ENCODE measurements at regions not wholly inside any gene's neighbourhood (a gene's known extent, or its start where the extent isn't known, plus 50 kb on each side); places are given as distances from the start of the nearest gene placed in this dataset.

DNA sequence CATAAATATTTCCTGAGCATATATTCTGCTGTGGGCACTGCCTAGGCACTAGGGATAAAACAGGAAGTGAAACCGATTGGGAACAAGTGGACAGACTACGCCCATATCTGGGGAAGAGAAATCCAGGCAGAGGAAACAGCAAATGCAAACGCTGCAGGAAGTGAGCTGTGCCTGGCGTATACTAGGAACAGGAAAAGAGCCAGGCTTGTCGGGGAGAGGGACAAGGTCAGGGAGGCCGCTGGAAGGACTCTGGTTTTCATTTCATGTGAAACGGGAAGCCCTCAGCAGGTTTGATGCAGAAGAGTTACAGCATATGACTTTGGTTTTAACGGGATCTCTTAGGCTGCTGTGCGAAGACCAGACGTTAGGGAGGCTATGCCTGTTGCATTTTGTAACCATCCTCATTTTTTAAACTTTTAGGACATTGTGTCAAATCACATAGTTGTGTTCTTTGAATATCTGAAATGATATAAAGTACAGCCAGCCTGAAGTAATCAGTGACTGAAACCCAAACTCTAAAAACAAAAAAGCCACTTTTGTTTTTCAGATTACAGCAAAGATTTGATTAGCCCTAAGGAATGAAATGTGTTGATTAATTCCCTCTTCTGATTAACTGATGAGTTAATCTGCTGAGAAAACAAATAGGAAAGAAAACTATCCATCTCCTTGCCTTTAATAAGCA is 110.2 kb upstream of the PIEZO2 start:
- DNase-seq: no peak

DNA sequence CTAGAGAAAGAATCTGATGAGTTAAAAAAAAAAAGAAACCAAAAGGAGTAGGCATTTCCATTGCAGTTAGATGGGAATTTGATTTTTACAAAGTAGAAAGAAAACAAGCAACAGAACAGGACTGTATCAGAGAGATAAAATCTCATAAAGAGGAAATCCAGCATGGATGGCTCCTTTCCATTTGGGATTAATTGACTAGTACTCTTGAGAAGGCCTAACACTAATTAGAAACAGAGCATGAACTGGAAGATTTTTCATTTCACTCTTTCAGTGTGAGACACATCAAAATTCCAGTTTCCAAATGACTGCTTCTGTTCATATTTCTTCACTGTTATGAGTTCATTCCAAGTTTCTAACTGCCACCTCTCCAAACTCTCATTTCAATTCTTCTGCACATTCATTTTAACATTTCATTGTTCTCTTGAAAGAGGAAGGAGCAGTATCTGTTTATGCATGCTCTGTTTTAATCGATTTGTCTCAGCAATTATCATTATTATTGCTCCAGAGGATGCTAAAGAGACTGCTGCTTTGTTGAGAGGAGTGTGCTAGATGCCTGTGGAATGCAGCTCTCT is 108.8 kb upstream of the PIEZO2 start:
- DNase-seq: no peak

DNA sequence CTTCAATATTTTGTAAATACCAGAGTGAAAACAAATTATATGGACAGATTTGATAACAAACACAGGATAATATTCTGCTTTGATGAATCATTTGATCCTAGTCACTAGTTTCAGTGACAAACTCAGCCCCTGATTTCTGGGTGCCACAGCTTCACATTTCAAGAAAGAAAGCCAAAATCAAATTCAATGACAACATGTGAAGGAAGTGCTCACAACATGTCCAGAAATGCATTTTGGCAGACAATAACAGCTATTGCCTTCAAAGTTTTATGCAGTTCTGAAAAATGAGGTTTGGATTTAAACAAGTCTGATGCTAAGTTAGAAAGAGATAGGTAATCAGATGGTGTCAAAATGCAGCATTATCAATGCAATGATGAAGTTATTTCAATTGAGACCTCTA is 106.9 kb upstream of the PIEZO2 start:
- DNase-seq: no peak

DNA sequence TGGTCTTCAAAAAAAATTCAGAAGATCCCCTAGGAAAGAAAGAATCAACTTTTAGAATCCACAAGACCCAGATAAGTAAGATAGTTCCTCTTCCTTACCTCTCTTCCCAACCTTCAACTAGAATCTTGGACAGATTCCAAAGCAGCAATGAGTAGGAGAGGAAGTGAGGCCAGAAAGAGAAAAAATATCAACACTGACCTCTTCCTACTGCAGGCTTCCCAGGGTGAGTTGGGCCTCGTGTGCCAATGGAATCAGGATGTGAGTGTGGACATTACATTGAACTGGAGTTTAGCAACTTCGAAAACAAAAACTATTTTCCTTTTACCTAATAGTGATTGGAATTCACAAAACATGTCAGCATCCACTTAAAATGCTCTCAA is 102.5 kb upstream of the PIEZO2 start:
- DNase-seq: no peak

DNA sequence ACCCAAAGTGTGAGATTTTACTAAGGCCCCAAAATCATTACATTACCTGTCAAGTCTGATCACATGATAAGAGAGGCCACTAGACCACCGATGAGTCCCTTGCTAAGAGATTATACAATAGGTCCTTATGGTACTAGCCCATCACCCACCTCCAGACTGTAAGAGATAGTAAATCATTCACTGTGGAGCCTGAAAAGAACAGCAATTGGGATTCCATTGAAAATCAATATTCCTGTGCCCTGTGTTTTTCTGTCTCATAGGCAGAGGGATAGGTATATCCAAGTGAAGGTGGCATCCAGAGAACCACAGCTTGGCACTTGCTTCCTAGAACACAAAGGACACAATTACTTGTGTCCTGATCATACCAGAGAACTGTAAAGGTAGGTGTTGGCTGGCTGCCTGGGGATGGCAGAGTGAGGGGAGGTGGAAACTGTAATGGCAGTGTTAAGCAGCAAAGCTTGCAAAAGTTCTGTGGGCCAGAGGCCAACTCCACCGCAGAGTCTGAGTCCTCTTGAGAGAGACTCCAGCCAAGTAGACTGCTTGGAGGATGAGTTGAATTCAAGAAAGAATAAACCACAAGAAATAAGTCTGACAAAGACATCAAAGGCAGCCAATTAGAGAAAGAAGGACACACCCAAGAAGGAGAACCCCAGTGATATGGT is 102.0 kb upstream of the PIEZO2 start:
- DNase-seq: no peak

DNA sequence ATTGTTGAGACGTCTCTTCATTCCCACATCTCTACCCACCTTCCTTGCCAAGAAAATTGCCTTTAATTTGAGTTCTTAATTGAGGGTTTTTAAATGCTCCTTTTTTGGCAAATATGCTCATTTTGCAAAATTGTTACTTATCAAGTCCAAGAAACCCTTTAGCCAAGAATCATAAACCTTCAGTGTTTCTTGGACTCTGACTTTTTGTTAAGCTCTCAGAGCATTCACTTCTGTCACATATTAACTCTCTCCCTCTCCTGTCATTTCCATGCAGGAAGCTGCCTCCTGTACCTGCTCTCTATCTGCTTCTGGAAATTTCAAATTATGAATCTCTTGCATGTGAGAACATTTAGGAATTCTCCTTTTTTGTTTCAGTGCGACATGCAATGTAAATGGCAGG is 100.0 kb upstream of the PIEZO2 start:
- DNase-seq: no peak

DNA sequence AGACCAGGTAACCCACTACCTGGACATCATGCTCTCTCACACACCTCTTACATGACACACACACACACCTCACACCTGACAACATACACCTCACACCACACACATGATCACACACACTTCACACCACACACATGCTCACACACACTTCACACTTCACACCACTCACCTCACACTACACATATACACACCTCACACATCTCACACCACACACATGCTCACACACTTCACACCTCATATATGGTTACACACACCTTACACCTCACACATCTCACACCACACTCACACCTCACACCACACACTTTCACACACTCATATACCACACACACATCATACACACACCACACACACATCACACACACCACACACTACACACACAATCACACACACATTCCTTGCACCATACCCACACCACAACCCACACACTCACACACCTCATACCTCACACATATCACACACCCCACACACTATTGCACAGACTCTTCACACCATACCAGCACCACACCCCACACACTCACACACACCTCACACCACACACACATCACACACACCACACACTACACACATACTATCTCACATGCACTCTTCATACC is 98.1 kb upstream of the PIEZO2 start:
- DNase-seq: no peak

DNA sequence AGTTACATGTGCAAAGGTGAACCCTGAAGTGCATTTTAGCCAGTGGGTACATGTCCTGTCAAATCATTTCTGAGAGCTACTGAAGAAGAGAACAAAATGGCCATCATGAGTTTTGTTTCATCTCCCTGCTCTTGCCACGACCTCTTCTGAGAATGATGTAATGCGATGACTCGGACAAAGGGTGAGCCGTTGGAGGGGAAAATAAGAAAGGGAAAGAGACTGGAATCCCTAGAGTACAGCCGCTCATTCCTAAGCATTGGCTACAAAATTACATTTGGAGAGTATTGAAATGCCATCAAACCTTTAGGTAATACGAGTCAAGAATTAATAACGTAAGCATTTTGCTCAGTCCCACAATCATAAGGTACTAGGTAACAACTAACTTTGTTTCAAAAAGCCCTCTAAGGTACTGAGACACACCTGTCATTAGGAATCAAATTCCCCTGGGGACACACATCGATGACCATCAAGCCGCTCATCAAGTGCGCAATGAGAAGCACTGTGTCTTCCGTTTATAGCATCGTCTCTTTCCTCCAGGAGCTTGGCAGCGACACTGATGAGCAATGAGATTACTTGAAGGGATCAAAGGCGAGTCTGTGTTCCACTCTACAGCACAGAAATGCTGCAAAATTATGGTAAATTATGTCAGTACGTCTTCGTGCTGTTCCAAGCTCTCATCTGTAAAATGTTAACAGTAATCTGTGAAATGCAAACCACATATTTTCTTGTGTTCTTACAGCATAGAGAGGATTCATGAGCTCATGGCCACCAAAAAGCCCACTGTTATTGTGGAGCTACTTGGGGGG is 97.3 kb upstream of the PIEZO2 start:
- no peak for DNase-seq

DNA sequence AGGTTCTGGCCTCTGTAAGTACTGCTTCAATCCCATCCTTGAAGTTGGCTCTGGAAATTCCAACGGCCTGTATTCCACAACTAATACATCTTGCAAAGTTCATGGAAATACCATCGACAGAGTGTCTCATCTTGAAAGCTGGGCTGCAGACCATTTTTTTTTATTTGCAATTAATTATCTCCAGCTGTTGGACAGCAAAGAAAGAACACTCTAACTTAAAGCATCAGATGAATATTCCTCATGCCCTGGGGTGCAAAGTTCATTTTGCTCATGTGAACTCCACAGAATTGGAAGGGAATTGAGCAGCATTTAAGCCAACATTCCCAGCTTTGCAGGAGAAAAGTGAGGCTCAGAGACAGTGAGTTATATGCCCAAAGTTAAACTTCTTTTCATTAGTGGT is 96.5 kb upstream of the PIEZO2 start:
- DNase-seq: no peak

DNA sequence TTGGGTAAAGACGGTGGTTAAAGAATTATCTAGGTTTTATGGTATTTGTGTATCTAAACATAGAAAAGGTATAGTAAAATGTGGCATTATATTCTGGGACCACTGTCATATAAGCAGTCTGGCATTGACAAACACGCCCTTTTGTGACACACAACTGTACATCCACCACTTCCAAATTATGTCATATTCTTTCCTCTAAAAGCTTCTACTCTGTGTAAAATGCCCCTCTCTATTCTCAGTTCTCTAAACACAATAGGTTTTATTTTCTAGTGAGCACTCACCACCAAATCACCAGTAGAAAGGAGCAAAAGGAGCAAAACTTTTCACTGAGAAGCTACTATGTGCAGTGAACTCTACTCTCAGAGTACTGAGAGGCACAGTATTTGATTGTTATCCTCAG is 88.1 kb upstream of the PIEZO2 start:
- DNase-seq: no peak

DNA sequence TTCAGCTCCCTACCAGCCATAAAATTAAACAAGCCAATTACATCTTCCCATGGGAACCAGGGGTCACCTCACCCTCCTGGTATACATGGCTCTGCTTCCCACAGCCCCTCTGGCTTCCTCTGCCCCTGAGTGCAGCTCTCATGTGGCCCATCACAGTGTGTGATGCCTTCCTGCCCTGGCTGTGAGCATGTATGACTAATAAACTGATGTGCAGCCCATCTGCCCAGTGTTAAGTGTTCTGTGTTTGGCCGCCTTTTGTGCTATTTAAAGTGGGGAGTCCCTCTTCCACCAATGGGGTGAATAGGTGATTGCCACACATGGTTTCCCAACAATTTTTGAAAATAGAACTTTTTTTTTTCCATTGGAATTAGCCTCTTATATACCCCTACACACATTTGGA is 87.7 kb upstream of the PIEZO2 start:
- no peak for DNase-seq

DNA sequence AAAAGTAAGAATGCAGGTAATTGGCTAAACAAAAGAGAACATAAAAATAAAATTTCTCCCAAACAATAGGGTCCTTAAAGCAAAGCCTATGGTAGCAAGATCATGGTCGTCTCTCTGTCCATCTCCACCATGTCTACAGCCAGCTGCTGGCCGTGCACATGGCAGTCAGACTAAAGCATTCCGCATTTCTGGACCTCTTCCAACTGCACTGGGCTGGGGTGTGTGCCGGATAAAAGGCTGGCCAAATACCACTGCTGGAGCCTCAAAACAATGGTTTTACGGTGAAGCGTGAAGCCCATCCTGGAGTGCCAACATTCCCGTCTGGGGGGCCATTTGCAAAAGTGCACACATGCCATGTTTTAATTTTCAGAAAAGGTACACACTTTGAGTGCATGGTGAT is 74.8 kb upstream of the PIEZO2 start:
- no peak for DNase-seq

DNA sequence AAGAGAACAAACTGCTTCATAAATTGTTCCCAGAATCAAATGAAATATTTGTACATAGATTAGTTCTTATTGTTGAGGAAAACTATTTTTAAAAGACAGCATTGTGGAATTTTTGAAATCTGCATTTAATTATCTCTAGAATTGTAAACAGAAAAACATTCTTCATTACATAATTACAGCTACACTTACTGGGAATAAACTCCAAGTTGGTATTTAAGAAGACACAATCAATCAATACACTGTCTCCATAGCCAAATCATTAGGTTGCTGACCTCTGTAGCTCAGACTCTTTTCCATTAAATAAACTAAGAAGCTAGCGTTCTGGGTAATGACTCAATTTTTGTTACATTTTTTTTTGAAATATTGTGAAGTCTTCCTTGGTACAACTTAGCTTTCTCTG is 70.2 kb upstream of the PIEZO2 start:
- DNase-seq: no peak

DNA sequence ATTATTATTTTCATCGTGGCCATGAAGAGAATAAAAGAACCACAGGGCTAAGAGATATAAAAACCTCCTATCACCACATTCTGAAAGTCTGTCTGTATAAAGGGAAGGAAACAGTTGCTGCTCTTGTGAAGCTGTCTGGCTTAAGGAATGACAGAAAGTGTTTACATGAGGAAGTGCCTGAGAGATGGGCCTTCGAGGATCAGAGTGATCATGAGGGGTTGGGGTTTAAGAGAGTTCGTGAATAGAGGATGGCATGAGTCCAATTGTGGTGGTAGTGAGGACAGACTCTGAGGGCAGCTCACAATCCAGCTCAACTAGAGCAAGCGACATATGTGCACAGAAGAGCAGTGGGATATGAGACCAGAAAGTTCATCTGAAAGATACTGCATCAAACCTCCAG is 65.8 kb upstream of the PIEZO2 start:
- DNase-seq: no peak

DNA sequence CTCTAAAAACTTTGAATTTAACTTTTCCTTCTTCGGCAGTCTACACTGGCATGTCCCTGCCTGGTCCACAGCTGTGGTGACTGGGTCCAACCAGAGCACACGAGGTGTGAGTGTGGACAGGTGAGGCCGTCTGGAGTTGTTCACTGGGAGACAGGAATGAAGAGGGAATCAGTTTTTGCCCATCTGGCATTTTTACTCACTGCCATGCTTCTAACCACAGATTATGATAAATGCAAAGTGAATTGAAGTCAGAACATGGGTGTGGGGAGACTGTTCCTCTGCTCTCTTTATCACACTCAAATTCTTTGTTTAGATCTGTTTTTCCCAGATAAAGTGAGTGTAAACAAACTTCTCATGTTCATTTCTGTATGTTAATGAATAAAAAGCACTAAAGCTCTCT is 54.7 kb upstream of the PIEZO2 start:
- DNase-seq: no peak

DNA sequence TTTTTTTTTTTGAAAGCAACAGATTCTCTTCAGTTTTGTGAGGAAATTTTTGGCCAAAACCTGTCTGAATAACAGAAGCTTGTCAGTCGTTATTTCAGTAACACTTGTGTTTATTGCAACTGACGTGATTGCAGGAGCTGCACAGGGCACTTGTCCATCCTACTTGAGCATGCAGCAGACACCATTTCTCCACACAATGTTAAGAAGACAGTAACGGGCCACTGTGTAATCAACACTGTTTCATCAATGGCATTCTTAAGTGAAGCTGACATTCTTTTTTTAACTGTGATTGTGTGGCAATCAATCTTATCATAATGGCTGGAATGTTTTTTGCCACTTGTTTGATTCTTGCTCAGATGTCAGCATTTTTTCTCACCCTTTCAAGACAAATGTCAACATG is 50.1 kb upstream of the PIEZO2 start:
- DNase-seq: no peak

Measured in CD4-positive, alpha-beta T cell treated with Interferon gamma for 1 hour (primary cell).